Neural cell (in vitro differentiated cells): ENCODE measurements at regions not wholly inside any gene's neighbourhood (a gene's known extent, or its start where the extent isn't known, plus 50 kb on each side); places are given as distances from the start of the nearest gene placed in this dataset.

Experiments used
- H2AFZ ChIP-seq: fragments of 200-600, 300-800 bp; sonication (generic), shearing (Covaris generic); 2 replicates; pipeline ENCODE4 v1.6.0; 2014; ENCODE audit warnings: low read depth, mild to moderate bottlenecking, antibody characterized with exemption, low read length, moderate library complexity
- H3F3A ChIP-seq: fragments of 200-600 bp; shearing (Covaris generic); 2 replicates; pipeline ENCODE4 v1.6.1; 2016; ENCODE audit warnings: mild to moderate bottlenecking, moderate library complexity, mixed read lengths, antibody characterized with exemption, low read length; ENCODE audit not compliant: insufficient read depth, poor library complexity, severe bottlenecking
- H3K27ac ChIP-seq: fragments of 200-600, 300-800 bp; sonication (generic), shearing (Covaris generic); 2 replicates; pipeline ENCODE4 v1.5.1; 2014; ENCODE audit warnings: mild to moderate bottlenecking, low read length, moderate library complexity
- H3K27me3 ChIP-seq: fragments of 300-800, 200-600 bp; sonication (generic), shearing (Covaris generic); 2 replicates; pipeline ENCODE4 v1.6.0; 2014; ENCODE audit warnings: mild to moderate bottlenecking, low read depth, low read length, moderate library complexity; ENCODE audit not compliant: insufficient read depth
- H3K36me3 ChIP-seq: fragments of 300-800, 200-600 bp; sonication (generic), shearing (Covaris generic); 2 replicates; pipeline ENCODE4 v1.5.1; 2014; ENCODE audit warnings: mild to moderate bottlenecking, antibody characterized with exemption, low read length, moderate library complexity; ENCODE audit not compliant: insufficient read depth
- H3K4me2 ChIP-seq: fragments of 300-800, 200-600 bp; sonication (generic), shearing (Covaris generic); 2 replicates; pipeline ENCODE4 v1.6.0; 2014; ENCODE audit warnings: mild to moderate bottlenecking, low read length
- H3K4me3 ChIP-seq: fragments of 300-800, 200-600 bp; sonication (generic), shearing (Covaris generic); 2 replicates; pipeline ENCODE4 v1.5.1; 2014; ENCODE audit warnings: mild to moderate bottlenecking, low read length, moderate library complexity
- H3K79me2 ChIP-seq: fragments of 200-600 bp; shearing (Covaris generic); replicated peaks from 2 replicates; pipeline ENCODE4 v1.6.0; 2014; ENCODE audit warnings: mild to moderate bottlenecking, low read length, moderate library complexity; ENCODE audit not compliant: insufficient read depth
- H3K9ac ChIP-seq: fragments of 300-800, 200-600 bp; sonication (generic), shearing (Covaris generic); 2 replicates; pipeline ENCODE4 v1.6.1; 2016; ENCODE audit warnings: mild to moderate bottlenecking, low read length, mixed read lengths
- H3K9me2 ChIP-seq: fragments of 200-600 bp; shearing (Covaris generic); 2 replicates; pipeline ENCODE4 v1.6.1; 2016; ENCODE audit warnings: mild to moderate bottlenecking, low read length, mixed read lengths; ENCODE audit not compliant: insufficient read depth
- H3K9me3 ChIP-seq: fragments of 200-600, 300-800 bp; sonication (generic), shearing (Covaris generic); 2 replicates; pipeline ENCODE4 v1.6.1; 2016; ENCODE audit warnings: mild to moderate bottlenecking, mixed run types, low read length, moderate library complexity, mixed read lengths
- H4K20me1 ChIP-seq: fragments of 200-600 bp; shearing (Covaris generic); 2 replicates; pipeline ENCODE4 v1.6.1; 2016; ENCODE audit warnings: mild to moderate bottlenecking, mixed run types; ENCODE audit not compliant: insufficient read depth
- CTCF ChIP-seq: fragments of 450-650 bp; IDR thresholded peaks from 2 replicates; pipeline ENCODE4 v1.5.1; 2014; ENCODE audit warnings: antibody characterized with exemption, mild to moderate bottlenecking, moderate library complexity; ENCODE audit not compliant: poor library complexity, severe bottlenecking
- EP300 ChIP-seq: fragments of 450-650 bp; conservative IDR thresholded peaks from 2 replicates; pipeline ENCODE4 v1.6.1; 2014; ENCODE audit warnings: antibody characterized with exemption, mild to moderate bottlenecking, moderate library complexity; ENCODE audit not compliant: poor library complexity, severe bottlenecking
- EZH2 ChIP-seq: fragments of 200-600, 300-800 bp; shearing (Covaris generic), sonication (generic); IDR thresholded peaks from 2 replicates; pipeline ENCODE4 v1.6.1; 2014; ENCODE audit warnings: antibody characterized with exemption, low read length, borderline replicate concordance, mild to moderate bottlenecking; ENCODE audit not compliant: insufficient read depth, poor library complexity, severe bottlenecking
- MXI1 ChIP-seq: fragments of 450-650 bp; conservative IDR thresholded peaks from 2 replicates; pipeline ENCODE4 v1.6.1; 2014; ENCODE audit warnings: antibody characterized with exemption, mild to moderate bottlenecking; ENCODE audit not compliant: poor library complexity, severe bottlenecking
- POLR2AphosphoS5 ChIP-seq: IDR thresholded peaks from 2 replicates; pipeline ENCODE4 v1.6.1; 2012
- RAD21 ChIP-seq: fragments of 450-650 bp; conservative IDR thresholded peaks from 2 replicates; pipeline ENCODE4 v1.6.1; 2014; ENCODE audit warnings: antibody characterized with exemption, mild to moderate bottlenecking, moderate library complexity
- REST ChIP-seq: IDR thresholded peaks from 2 replicates; pipeline ENCODE4 v1.6.1; 2012; ENCODE audit warnings: borderline replicate concordance
- SMC3 ChIP-seq: fragments of 450-650 bp; conservative IDR thresholded peaks from 2 replicates; pipeline ENCODE4 v1.6.1; 2014; ENCODE audit warnings: antibody characterized with exemption, mild to moderate bottlenecking, moderate library complexity; ENCODE audit not compliant: poor library complexity
- TAF1 ChIP-seq: IDR thresholded peaks from 2 replicates; pipeline ENCODE4 v1.6.1; 2012; ENCODE audit warnings: low read depth

- Histone ChIP-seq H3K9me2 (no peaks in the 10 kb centered on the region), H3F3A (no peaks in the 10 kb centered on the region), H3K36me3 (no peaks in the 10 kb centered on the region), H3K4me2 (peak overlapping the region; percentile 66), H3K9me3 (no peaks in the 10 kb centered on the region), H3K9ac (peak overlapping the region; percentile 34), H4K20me1 (no peaks in the 10 kb centered on the region), H2AFZ (no peak overlapping the region), H3K27ac (peak overlapping the region; percentile 60), H3K79me2 (no peaks in the 10 kb centered on the region), H3K4me3 (peak overlapping the region; percentile 59), H3K27me3 (no peaks in the 10 kb centered on the region)
- TF ChIP-seq SMC3 (no peak), CTCF (no peak), POLR2AphosphoS5 (no peak), REST (no peak), RAD21 (no peak), EP300 (no peak)
These were observed 335.9 kb downstream of the MSX2 start for GRCh38 chr5:175060257-175060656.

DNA sequence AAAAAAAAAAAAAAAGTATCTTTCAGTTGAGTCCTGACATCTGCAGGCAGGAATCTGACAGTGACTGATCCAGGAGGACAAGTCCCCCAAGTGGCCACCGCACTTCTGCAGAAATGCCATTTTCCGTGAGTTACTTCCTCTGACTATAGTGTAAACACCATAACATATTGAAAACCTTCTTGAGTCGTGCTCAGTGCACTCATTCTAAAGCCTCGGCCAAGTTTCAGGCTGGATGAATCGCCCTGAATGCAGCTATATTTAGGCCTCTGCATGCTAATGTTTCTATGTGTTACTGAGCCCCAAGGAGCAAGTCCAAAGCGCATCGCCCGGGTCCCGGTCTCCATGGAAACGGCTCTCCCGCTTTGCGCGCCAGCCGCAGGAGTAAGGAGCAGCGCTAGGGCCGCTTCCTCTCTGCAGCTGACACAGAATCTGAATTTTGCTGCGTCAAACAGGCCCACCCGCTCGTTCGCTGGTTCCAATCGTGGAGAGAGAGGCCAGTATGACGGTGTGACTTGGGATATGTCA lies 335.4 kb downstream of the MSX2 start:
- H3K79me2 ChIP-seq = no peaks in the 10 kb centered on the region
- peak overlapping the region; percentile 60 for H3K27ac ChIP-seq
- H3K4me2 ChIP-seq = peak overlapping the region; percentile 66
- H3K27me3 ChIP-seq = no peaks in the 10 kb centered on the region
- peak overlapping the region; percentile 34 for H3K9ac ChIP-seq
- H3K9me3 ChIP-seq = no peaks in the 10 kb centered on the region
- peak overlapping the region; percentile 59 for H3K4me3 ChIP-seq
- no peaks in the 10 kb centered on the region for H4K20me1 ChIP-seq
- no peak for TF ChIP-seq REST
- TF ChIP-seq RAD21 = peak; percentile 55
- peak; percentile 11 for TF ChIP-seq EP300
- no peak for TF ChIP-seq POLR2AphosphoS5
- no peak for TF ChIP-seq MXI1
- no peak for TF ChIP-seq EZH2
- TF ChIP-seq TAF1 = no peak
- TF ChIP-seq CTCF = peak; percentile 47
- TF ChIP-seq SMC3 = peak; percentile 52
- no peaks in the 10 kb centered on the region for H3K36me3 ChIP-seq
- H2AFZ ChIP-seq = no peak overlapping the region
- no peaks in the 10 kb centered on the region for H3K9me2 ChIP-seq
- H3F3A ChIP-seq = no peaks in the 10 kb centered on the region
